Naive thymus-derived CD4-positive, alpha-beta T cell (primary cell): ENCODE measurements at regions not wholly inside any gene's neighbourhood (a gene's known extent, or its start where the extent isn't known, plus 50 kb on each side); places are given as distances from the start of the nearest gene placed in this dataset.

Source experiments
- ATAC-seq: fragments of 150-1000 bp; cut with Tn5 transposase; 2 replicates; pipeline ENCODE4 v1.10.0; 2021; ENCODE audit warnings: mild to moderate bottlenecking, moderate library complexity
- CTCF ChIA-PET: fragments of 350-600 bp; sonication (Branson Sonifier 250); formaldehyde crosslinking; loops from one replicate; lab custom pipeline; 2021; ENCODE audit warnings: antibody characterized with exemption; lab: Charles Lee
- POLR2A ChIA-PET: fragments of 350-600 bp; sonication (Branson Sonifier 250); formaldehyde crosslinking; loops from one replicate; lab custom pipeline; 2021; ENCODE audit warnings: antibody characterized with exemption, inconsistent platforms; lab: Charles Lee
- DNase-seq, 9 donors: peaks; one replicate each; pipeline versions ENCODE4 v3.0.0 to v3.0.0-alpha.2; 2020 to 2022; ENCODE audit warnings: mixed read lengths in 1 of 9
- H3K27ac ChIP-seq: one replicate; pipeline ENCODE4 v1.7.0; 2013; ENCODE audit warnings: mild to moderate bottlenecking, low read depth, low read length, moderate library complexity
- H3K27me3 ChIP-seq, 2 donors: one replicate each; pipeline ENCODE4 v1.7.0; 2013; ENCODE audit warnings: low read length in 2 of 2, mild to moderate bottlenecking in 2 of 2, moderate library complexity in 2 of 2; ENCODE audit not compliant: control insufficient read depth in 2 of 2, insufficient read depth in 2 of 2
- H3K36me3 ChIP-seq, 3 experiments: 1 replicate in 2 of 3; 2 replicates in 1 of 3; pipeline ENCODE4 v1.7.0; 2013; ENCODE audit warnings: low read length in 3 of 3, mild to moderate bottlenecking in 3 of 3, moderate library complexity in 1 of 3; ENCODE audit not compliant: insufficient read depth in 3 of 3, control insufficient read depth in 2 of 3
- H3K4me1 ChIP-seq, 2 donors: one replicate each; pipeline ENCODE4 v1.7.0; 2013; ENCODE audit warnings: low read length in 2 of 2, mild to moderate bottlenecking in 2 of 2, moderate library complexity in 1 of 2; ENCODE audit not compliant: control insufficient read depth in 2 of 2, insufficient read depth in 2 of 2
- H3K4me3 ChIP-seq: 2 replicates; pipeline ENCODE4 v1.7.0; 2013; ENCODE audit warnings: mild to moderate bottlenecking, low read length
- H3K9me3 ChIP-seq, 3 experiments: 1 replicate in 2 of 3; 2 replicates in 1 of 3; pipeline ENCODE4 v1.7.0; 2013; ENCODE audit warnings: low read length in 3 of 3; ENCODE audit not compliant: control insufficient read depth in 2 of 3
- H3K27ac Mint-ChIP-seq, 9 donors: one replicate each; pipeline ENCODE4 v1.8.0; 2020 to 2022; ENCODE audit warnings: mixed read lengths in 9 of 9, mild to moderate bottlenecking in 8 of 9, moderate library complexity in 5 of 9, inconsistent platforms in 2 of 9
- H3K27me3 Mint-ChIP-seq, 5 donors: one replicate each; pipeline ENCODE4 v1.8.0; 2021 to 2022; ENCODE audit warnings: mixed read lengths in 5 of 5, mild to moderate bottlenecking in 1 of 5
- H3K36me3 Mint-ChIP-seq, 5 donors: one replicate each; pipeline ENCODE4 v1.8.0; 2020 to 2022; ENCODE audit warnings: mixed read lengths in 5 of 5, mild to moderate bottlenecking in 3 of 5, inconsistent platforms in 1 of 5
- H3K4me1 Mint-ChIP-seq, 7 donors: one replicate each; pipeline ENCODE4 v1.8.0; 2020 to 2022; ENCODE audit warnings: mixed read lengths in 7 of 7, mild to moderate bottlenecking in 3 of 7, inconsistent platforms in 1 of 7
- H3K4me3 Mint-ChIP-seq, 10 donors: one replicate each; pipeline ENCODE4 v1.8.0; 2020 to 2022; ENCODE audit warnings: mild to moderate bottlenecking in 10 of 10, mixed read lengths in 10 of 10, moderate library complexity in 6 of 10, inconsistent platforms in 2 of 10
- H3K9me3 Mint-ChIP-seq, 11 donors: one replicate each; pipeline ENCODE4 v1.8.0; 2020 to 2022; ENCODE audit warnings: mixed read lengths in 11 of 11, mild to moderate bottlenecking in 4 of 11, inconsistent platforms in 1 of 11, moderate library complexity in 1 of 11
- intact Hi-C, 2 donors: fragments of 100-400 bp; cut with micrococcal nuclease; formaldehyde crosslinking; loops; one replicate each; pipeline ENCODE4 v1.15.1; 2023

- Mint-ChIP-seq H3K27ac (no peak overlapping the region), H3K9me3 (peaks cover 0 to 3% (median 0%) of the 10 kb centered on the region in 11 donors), H3K27me3 (peaks cover 0 to 16% (median 10%) of the 10 kb centered on the region in 5 donors), H3K4me3 (no peak overlapping the region), H3K4me1 (no peaks in the 10 kb centered on the region), H3K36me3 (no peaks in the 10 kb centered on the region)
- ATAC-seq (no peak), DNase-seq (no peak)
- Histone ChIP-seq H3K27me3 (no peaks in the 10 kb centered on the region), H3K27ac (no peak overlapping the region), H3K4me3 (no peak overlapping the region), H3K4me1 (no peaks in the 10 kb centered on the region), H3K36me3 (no peaks in the 10 kb centered on the region), H3K9me3 (no peaks in the 10 kb centered on the region)
- ChIA-PET CTCF (no interaction called here), POLR2A (no interaction called here)
- intact Hi-C loops: no loop called here
Measured at GRCh38 chr3:98962951-98963350, 61.5 kb upstream of the DCBLD2 start.

GRCh38 chr3:98962189-98962930, 60.9 kb upstream of the DCBLD2 start:
- no peaks in the 10 kb centered on the region for H3K9me3 ChIP-seq
- H3K27ac Mint-ChIP-seq: no peak overlapping the region
- no peak overlapping the region for H3K4me3 ChIP-seq
- POLR2A ChIA-PET: no interaction called here
- peaks cover 0 to 16% (median 8%) of the 10 kb centered on the region in 5 donors for H3K27me3 Mint-ChIP-seq
- H3K4me1 ChIP-seq: no peaks in the 10 kb centered on the region
- no peaks in the 10 kb centered on the region for H3K4me1 Mint-ChIP-seq
- H3K36me3 Mint-ChIP-seq: no peaks in the 10 kb centered on the region
- intact Hi-C loops: no loop called here
- no peak overlapping the region for H3K27ac ChIP-seq
- no peaks in the 10 kb centered on the region for H3K27me3 ChIP-seq
- CTCF ChIA-PET: no interaction called here
- DNase-seq (no peak), ATAC-seq (no peak)
- H3K9me3 Mint-ChIP-seq: peaks cover 0 to 3% (median 0%) of the 10 kb centered on the region in 11 donors
- H3K4me3 Mint-ChIP-seq: no peak overlapping the region
- no peaks in the 10 kb centered on the region for H3K36me3 ChIP-seq

DNA sequence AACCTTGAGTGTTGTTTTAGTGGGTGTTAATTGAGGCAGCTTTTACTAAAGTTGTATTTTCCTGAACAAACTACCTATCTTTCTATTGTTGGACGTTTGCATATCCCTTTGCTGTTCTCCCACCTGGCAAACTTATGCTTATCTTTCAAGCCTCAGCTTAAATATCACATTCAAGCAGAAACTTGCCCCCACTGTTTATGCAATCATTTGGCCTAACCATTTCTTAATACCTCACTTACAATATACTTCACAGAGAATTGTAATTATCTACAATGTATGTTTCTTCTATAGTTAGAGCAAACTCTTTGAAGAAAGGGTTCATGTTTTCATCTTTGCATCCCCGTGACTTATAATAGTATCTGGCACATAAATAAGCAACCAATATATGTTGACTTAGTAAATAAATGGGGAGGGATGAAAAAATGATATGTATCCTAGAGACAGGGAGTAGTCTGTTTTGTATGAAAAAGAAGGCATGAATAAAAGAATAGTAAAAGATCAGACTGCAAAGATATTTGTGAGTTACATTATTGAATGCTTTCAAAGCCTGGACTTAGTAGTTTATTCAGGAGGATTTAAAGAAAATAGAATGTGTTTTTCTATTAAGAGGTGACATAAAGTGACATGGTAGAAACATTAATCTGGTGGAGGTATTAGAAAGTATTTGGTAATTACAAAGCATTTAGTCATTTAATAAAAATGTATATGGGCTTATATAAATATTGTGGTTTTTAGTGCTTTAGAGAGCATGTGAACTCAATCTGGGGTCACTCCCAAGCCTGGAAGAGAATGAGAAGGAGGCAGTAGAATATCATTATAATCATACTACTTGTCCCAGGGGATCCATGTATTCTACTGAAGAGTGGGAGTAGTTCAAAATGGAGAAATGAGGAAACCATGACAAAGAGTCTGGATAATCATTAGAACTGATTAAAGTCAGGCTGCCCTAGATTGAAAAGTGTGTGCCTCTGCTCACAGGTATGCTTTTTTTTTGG, 60.0 kb upstream of the DCBLD2 start:
- no peaks in the 10 kb centered on the region for H3K9me3 Mint-ChIP-seq
- ATAC-seq (no peak), DNase-seq (no peak)
- no peak overlapping the region for H3K27ac ChIP-seq
- H3K4me3 ChIP-seq: no peak overlapping the region
- H3K27ac Mint-ChIP-seq: no peak overlapping the region
- H3K4me1 Mint-ChIP-seq: no peaks in the 10 kb centered on the region
- no peak overlapping the region for H3K4me3 Mint-ChIP-seq
- no peaks in the 10 kb centered on the region for H3K4me1 ChIP-seq
- peaks cover 0 to 21% (median 6%) of the 10 kb centered on the region in 5 donors for H3K27me3 Mint-ChIP-seq
- H3K9me3 ChIP-seq: no peaks in the 10 kb centered on the region
- H3K27me3 ChIP-seq: no peaks in the 10 kb centered on the region
- ChIA-PET CTCF (no interaction called here), POLR2A (no interaction called here)
- no peaks in the 10 kb centered on the region for H3K36me3 ChIP-seq
- H3K36me3 Mint-ChIP-seq: no peaks in the 10 kb centered on the region
- intact Hi-C loops: no loop called here

DNA sequence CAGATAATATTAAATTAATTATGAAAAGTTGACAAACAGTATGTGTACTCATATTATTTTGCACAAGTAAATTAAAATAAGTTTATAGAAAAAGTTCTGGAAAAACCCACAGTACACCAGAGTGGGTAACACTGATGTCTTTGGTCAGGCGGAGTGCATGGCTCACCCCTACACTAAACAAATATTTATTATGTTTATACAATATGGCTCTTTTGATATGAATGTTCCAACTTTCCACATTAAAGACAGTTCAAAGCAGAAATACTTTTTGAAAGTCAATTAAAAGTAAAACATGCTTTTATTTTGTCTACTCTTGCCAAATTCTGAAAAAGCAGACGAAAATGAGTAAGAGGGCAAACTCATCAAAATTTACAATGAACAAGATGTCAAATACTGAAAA, 56.2 kb upstream of the DCBLD2 start:
- Histone ChIP-seq H3K4me3 (no peak overlapping the region), H3K4me1 (no peaks in the 10 kb centered on the region), H3K27ac (no peak overlapping the region), H3K36me3 (no peaks in the 10 kb centered on the region), H3K27me3 (no peaks in the 10 kb centered on the region), H3K9me3 (no peaks in the 10 kb centered on the region)
- Mint-ChIP-seq H3K27me3 (peaks cover 0 to 29% (median 17%) of the 10 kb centered on the region in 5 donors), H3K4me1 (no peaks in the 10 kb centered on the region), H3K36me3 (no peaks in the 10 kb centered on the region), H3K9me3 (no peaks in the 10 kb centered on the region), H3K4me3 (no peak overlapping the region), H3K27ac (no peak overlapping the region)
- DNase-seq (no peak), ATAC-seq (no peak)
- ChIA-PET POLR2A (no interaction called here), CTCF (interaction anchor here (0.6 kb wide), 1 partner anchor 57 kb away, joined by 4 read pairs; no protein-coding TSS in a partner anchor)
- intact Hi-C loops: no loop called here

GRCh38 chr3:98956008-98956407, 54.5 kb upstream of the DCBLD2 start:
- ATAC-seq: no peak
- Mint-ChIP-seq H3K4me3 (no peak overlapping the region), H3K27me3 (peaks cover 0 to 37% (median 17%) of the 10 kb centered on the region in 5 donors), H3K36me3 (no peaks in the 10 kb centered on the region), H3K9me3 (peaks cover 0 to 2% (median 0%) of the 10 kb centered on the region in 11 donors), H3K4me1 (no peaks in the 10 kb centered on the region), H3K27ac (no peak overlapping the region)
- DNase-seq: no peak
- Histone ChIP-seq H3K4me1 (no peaks in the 10 kb centered on the region), H3K27me3 (no peaks in the 10 kb centered on the region), H3K9me3 (no peaks in the 10 kb centered on the region), H3K36me3 (no peaks in the 10 kb centered on the region), H3K27ac (no peak overlapping the region), H3K4me3 (no peak overlapping the region)
- intact Hi-C loops: no loop called here
- CTCF ChIA-PET: no interaction called here
- POLR2A ChIA-PET: no interaction called here

- H3K27me3 ChIP-seq: no peaks in the 10 kb centered on the region
- no peaks in the 10 kb centered on the region for H3K4me1 ChIP-seq
- H3K4me3 ChIP-seq: no peak overlapping the region
- Mint-ChIP-seq H3K27ac (no peak overlapping the region), H3K4me3 (no peak overlapping the region), H3K4me1 (no peaks in the 10 kb centered on the region), H3K36me3 (no peaks in the 10 kb centered on the region), H3K27me3 (peaks cover 0 to 37% (median 18%) of the 10 kb centered on the region in 5 donors), H3K9me3 (peaks cover 0 to 2% (median 0%) of the 10 kb centered on the region in 11 donors)
- DNase-seq: no peak
- no peaks in the 10 kb centered on the region for H3K9me3 ChIP-seq
- POLR2A ChIA-PET: no interaction called here
- H3K36me3 ChIP-seq: no peaks in the 10 kb centered on the region
- CTCF ChIA-PET: no interaction called here
- intact Hi-C loops: no loop called here
- H3K27ac ChIP-seq: no peak overlapping the region
- no peak for ATAC-seq
Measured at GRCh38 chr3:98954791-98955604, 53.5 kb upstream of the DCBLD2 start.
